Gastrocnemius medialis (tissue), 4 donors: ENCODE measurements at regions not wholly inside any gene's neighbourhood (a gene's known extent, or its start where the extent isn't known, plus 50 kb on each side); places are given as distances from the start of the nearest gene placed in this dataset.

ENCODE experiments used
- POLR2A ChIP-seq, 2 donors: fragments of 450-650 bp; IDR thresholded peaks; one replicate each; pipeline ENCODE4 v1.6.1; 2017; ENCODE audit warnings: antibody characterized with exemption in 2 of 2, mild to moderate bottlenecking in 2 of 2, moderate library complexity in 2 of 2
- TF ChIP-seq, protein P1 (sequence below), 5 experiments: fragments of 450-650 bp in 3 of 5; fragments of 200-600 bp in 2 of 5; sonication (generic) in 2 of 5; IDR thresholded peaks in 4 of 5; conservative IDR thresholded peaks in 1 of 5; 1 replicate in 4 of 5; 2 replicates in 1 of 5; pipeline ENCODE4 v1.5.1; 2016 to 2019; ENCODE audit warnings: antibody characterized with exemption in 5 of 5, mild to moderate bottlenecking in 3 of 5, moderate library complexity in 3 of 5

- TF ChIP-seq, protein P1, sequence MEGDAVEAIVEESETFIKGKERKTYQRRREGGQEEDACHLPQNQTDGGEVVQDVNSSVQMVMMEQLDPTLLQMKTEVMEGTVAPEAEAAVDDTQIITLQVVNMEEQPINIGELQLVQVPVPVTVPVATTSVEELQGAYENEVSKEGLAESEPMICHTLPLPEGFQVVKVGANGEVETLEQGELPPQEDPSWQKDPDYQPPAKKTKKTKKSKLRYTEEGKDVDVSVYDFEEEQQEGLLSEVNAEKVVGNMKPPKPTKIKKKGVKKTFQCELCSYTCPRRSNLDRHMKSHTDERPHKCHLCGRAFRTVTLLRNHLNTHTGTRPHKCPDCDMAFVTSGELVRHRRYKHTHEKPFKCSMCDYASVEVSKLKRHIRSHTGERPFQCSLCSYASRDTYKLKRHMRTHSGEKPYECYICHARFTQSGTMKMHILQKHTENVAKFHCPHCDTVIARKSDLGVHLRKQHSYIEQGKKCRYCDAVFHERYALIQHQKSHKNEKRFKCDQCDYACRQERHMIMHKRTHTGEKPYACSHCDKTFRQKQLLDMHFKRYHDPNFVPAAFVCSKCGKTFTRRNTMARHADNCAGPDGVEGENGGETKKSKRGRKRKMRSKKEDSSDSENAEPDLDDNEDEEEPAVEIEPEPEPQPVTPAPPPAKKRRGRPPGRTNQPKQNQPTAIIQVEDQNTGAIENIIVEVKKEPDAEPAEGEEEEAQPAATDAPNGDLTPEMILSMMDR (IDR thresholded peaks at IDR 0.05 in 4 of 5, conservative IDR thresholded peaks at IDR 0.05 in 1 of 5), result no peak
- no peak for TF ChIP-seq POLR2A (IDR thresholded peaks at IDR 0.05)
Measured at GRCh38 chrX:131845771-131846170, 177.3 kb upstream of the STK26 start.
